ENCODE measurements at regions not wholly inside any gene's neighbourhood (a gene's known extent, or its start where the extent isn't known, plus 50 kb on each side); places are given as distances from the start of the nearest gene placed in this dataset.

DNA sequence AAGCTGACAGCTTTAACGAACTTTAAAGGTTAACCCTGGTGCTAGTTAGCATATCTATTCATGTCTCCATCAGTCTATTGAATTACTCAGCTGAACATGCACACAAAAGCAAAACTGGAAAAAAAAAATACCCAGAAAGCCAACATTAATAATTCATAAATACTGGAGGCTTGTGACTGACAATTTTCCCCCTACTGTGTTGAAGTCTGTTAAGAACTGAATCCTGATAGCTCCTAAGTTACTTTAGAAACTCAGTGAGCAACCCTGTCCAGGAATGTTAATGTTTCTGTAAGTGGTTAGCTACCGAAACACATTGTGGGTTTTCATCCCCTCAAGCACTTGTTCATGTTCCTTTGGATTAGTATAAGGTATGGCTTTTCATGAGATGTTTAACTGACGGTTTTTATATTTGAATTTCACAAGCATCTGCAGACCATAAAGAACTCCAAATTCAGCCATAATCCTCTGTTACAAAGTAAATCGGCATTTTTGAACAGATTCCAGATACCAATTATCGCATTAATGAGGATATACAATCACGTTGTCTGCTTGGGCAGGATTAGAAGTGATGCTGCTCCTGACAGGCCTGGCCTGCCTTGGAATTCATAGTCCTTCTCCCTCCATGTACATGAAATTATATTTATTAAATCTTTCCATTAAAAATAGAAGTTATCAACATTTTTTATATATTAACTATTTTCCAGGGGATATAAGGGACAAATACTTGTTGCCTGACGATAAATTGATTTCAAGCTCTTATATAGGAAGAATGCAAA is 331.2 kb downstream of the TLE4 start:
- TF ChIP-seq, protein P1, sequence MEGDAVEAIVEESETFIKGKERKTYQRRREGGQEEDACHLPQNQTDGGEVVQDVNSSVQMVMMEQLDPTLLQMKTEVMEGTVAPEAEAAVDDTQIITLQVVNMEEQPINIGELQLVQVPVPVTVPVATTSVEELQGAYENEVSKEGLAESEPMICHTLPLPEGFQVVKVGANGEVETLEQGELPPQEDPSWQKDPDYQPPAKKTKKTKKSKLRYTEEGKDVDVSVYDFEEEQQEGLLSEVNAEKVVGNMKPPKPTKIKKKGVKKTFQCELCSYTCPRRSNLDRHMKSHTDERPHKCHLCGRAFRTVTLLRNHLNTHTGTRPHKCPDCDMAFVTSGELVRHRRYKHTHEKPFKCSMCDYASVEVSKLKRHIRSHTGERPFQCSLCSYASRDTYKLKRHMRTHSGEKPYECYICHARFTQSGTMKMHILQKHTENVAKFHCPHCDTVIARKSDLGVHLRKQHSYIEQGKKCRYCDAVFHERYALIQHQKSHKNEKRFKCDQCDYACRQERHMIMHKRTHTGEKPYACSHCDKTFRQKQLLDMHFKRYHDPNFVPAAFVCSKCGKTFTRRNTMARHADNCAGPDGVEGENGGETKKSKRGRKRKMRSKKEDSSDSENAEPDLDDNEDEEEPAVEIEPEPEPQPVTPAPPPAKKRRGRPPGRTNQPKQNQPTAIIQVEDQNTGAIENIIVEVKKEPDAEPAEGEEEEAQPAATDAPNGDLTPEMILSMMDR (IDR thresholded peaks at IDR 0.05; ENCODE audit: insufficient read depth, low read depth, low read length, missing control alignments) = no peak
- no peak overlapping the region for H3K4me3 ChIP-seq (ENCODE audit: low read length)
- no peak for DNase-seq (ENCODE audit: low read depth)

DNA sequence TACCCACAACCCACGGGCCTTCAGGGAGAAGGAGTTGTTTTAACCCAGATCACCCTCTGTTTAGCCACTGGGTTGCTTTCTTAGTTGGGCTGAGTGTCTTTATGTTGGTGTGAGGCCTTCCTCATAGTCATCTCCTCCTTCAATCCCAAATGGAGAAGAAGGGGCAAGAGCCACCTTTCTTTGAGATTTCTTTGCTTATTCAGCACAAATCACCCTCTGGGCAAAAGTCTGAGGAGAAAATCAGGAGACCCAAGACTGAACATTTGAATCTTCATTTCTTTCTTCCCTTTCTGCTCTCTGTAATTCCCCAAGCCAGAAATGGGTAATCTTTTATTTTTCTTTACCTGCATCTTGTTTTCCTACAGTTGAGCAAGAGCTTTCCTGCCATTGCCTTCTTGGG is 329.0 kb downstream of the TLE4 start:
- TF ChIP-seq, protein P1 (IDR thresholded peaks at IDR 0.05; ENCODE audit: insufficient read depth, low read depth, low read length, missing control alignments) = no peak
- H3K4me3 ChIP-seq (ENCODE audit: low read length) = no peak overlapping the region
- DNase-seq (ENCODE audit: low read depth) = no peak

DNA sequence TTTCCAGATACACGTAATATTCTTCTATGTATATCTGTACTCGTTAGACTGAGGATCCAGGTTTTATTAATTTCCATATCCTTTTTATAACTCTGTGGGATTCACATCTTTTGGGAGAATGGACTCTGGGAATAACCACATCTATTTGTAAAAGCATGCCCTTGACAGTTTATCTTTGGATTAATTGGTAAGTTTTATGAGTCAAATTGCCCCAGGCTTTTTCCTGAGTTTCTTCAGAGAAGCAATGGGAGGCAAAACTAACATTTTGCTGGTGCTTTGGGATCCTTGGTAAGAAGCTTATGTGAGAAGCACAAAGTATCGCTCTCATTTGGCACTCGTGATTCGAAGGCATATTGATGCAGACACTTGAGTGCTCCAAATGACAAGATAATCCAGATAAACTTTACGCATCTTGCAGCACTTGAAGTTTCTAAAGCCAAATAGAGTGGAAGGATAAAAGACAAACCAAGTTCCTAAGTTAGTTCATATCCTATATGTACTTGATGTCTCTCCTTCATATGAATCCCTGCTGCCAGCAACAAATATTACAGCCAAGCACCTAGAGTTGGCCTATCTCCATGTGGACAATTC is 324.7 kb downstream of the TLE4 start:
- TF ChIP-seq, protein P1 (IDR thresholded peaks at IDR 0.05; ENCODE audit: insufficient read depth, low read depth, low read length, missing control alignments) = no peak
- no peak overlapping the region for H3K4me3 ChIP-seq (ENCODE audit: low read length)
- peak; percentile 57 for DNase-seq (ENCODE audit: low read depth)

DNA sequence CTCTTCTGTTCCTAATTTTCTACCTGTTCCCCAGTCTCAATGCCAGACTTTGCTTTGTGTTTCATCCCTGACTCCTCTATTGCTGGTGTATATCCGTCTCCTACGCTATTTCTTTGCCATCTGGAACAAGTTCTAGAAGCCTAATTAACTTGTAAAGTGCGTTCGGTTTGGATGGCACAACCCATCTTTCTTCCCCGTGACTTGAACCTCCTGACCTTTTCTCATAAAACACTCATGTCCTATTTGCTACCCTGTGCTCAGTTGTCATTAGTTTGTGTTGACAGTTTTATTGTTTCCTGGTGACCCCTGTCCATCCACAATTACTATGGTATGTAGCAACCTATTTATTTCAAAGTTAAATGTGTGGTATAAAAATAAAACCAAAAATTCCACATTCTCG is 323.5 kb downstream of the TLE4 start:
- no peak for DNase-seq (ENCODE audit: low read depth)
- TF ChIP-seq, protein P1 (IDR thresholded peaks at IDR 0.05; ENCODE audit: insufficient read depth, low read depth, low read length, missing control alignments) = no peak

DNA sequence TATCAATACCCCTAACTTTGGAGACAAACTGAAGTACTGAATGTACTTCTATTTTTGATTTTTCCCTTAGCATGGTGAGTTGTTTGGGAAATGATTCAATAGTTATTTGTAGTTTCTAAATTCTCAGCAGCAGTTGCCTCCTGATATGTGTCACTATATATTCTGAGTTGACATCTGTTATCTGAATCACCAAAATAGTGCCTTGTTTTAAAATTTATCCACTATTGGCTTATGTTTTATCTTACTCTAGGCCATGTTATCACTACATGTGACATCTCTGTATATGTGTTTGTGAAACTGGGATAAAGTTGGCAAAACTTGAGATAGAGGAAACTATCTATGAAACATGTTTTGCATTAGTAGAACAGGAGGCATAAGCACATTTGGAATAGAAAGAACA is 317.6 kb downstream of the TLE4 start:
- DNase-seq (ENCODE audit: low read depth) = no peak
- no peak overlapping the region for H3K4me3 ChIP-seq (ENCODE audit: low read length)
- TF ChIP-seq, protein P1 (IDR thresholded peaks at IDR 0.05; ENCODE audit: insufficient read depth, low read depth, low read length, missing control alignments) = no peak

More for the DNA sequence above, 323.5 kb downstream of the TLE4 start:
- H3K4me3 ChIP-seq (ENCODE audit: low read length) = no peak overlapping the region

DNA sequence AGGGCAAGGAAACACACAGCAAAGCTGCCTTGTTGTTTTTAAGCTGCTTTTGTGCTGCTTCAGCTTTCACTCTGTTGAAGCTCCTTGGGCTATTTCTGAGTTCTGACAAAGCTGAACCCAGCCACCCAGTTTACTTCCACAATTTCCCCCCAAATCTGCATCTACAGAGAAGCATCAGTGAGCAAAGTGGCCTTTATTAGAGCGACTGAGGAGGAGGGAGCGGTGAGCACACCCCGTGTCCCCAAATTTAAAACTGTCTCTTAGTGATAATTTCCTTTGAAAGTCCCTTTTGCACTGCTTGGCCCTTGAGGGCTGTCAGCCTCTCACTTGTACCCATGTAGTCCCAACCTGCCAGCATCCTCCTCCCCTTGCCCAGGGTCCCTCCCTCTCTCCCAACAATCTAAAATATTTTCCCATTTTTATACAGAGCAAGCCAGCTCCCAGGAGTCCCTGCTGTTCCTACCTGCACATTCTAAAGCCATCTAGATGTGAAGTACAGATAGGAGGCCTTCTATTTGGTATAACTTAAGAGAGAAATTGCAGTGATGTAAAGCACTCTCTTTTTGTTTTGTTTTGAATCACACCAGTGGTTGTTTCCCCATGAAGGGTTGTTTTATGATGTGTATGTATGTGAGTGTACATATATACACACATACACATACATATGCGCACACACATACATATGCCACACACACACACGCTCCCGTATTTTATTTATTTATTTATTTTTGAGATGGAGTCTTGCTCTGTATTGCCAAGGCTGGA is 313.5 kb downstream of the TLE4 start:
- DNase-seq (ENCODE audit: low read depth) = no peak
- no peak overlapping the region for H3K4me3 ChIP-seq (ENCODE audit: low read length)
- TF ChIP-seq, protein P1 (IDR thresholded peaks at IDR 0.05; ENCODE audit: insufficient read depth, low read depth, low read length, missing control alignments) = no peak
